K562 (cell line): ENCODE measurements at regions not wholly inside any gene's neighbourhood (a gene's known extent, or its start where the extent isn't known, plus 50 kb on each side); places are given as distances from the start of the nearest gene placed in this dataset.
A peak's percentile ranks its signal among the peaks of the same experiment; 100 is the strongest.

Source experiments
- ATAC-seq: fragments of 200-7000 bp; cut with Tn5 transposase; 3 replicates; pipeline ENCODE4 v1.9.1; 2020; ENCODE audit warnings: moderate library complexity
- BruUV-seq: library from RNA; stranded (reverse); fragments of 400-500 nt; replicated peaks from 2 replicates; lab custom pipeline; 2021; lab: Mats Ljungman, UMichigan
- CTCF ChIA-PET: fragments of 300-600 bp; formaldehyde crosslinking; extraction: SDS; loops from one replicate; lab custom pipeline; 2021; ENCODE audit warnings: low intra/inter-chr PET ratio; lab: Yijun Ruan, JAX
- POLR2A ChIA-PET: fragments of 300-600, 350-650 bp; sonication (Branson Sonifier 250); formaldehyde crosslinking; extraction: SDS; loops from one replicate; lab custom pipeline; 2021; ENCODE audit warnings: antibody characterized with exemption, inconsistent platforms; lab: Yijun Ruan, JAX
- DNase-seq, 4 experiments: peaks; one replicate each; pipeline versions ENCODE4 v3.0.0 to v3.0.0-alpha.2; 2011 to 2018; ENCODE audit warnings: low spot score in 3 of 4, mixed read lengths in 3 of 4; ENCODE audit errors: extremely low read depth in 1 of 4
- FAIRE-seq: peaks from 2 replicates; lab custom pipeline; 2011; peaks lifted over from hg19 to GRCh38; lab: Jason Lieb, UNC
- H2AFZ ChIP-seq: 2 replicates; pipeline ENCODE4 v1.6.0; 2011; ENCODE audit warnings: low read depth, low read length, control low read depth, inconsistent platforms
- H3K27ac ChIP-seq: fragments of 200-600 bp; 3 replicates; pipeline ENCODE4 v1.8.0; 2011; ENCODE audit warnings: low read depth, mild to moderate bottlenecking, control low read depth, inconsistent platforms, low read length, moderate library complexity, mixed read lengths; ENCODE audit errors: extremely low read depth
- H3K27me3 ChIP-seq, 2 experiments: fragments of 300-600 bp in 1 of 2; 2 replicates in 1 of 2; 3 replicates in 1 of 2; pipeline versions ENCODE4 v1.6.0 to v1.8.0; 2011; ENCODE audit warnings: inconsistent platforms in 2 of 2, low read length in 2 of 2, mild to moderate bottlenecking in 1 of 2, mixed read lengths in 1 of 2, moderate library complexity in 1 of 2; ENCODE audit not compliant: control insufficient read depth in 2 of 2, insufficient read depth in 2 of 2
- H3K36me3 ChIP-seq: fragments of 300-600 bp; 3 replicates; pipeline ENCODE4 v1.8.0; 2011; ENCODE audit warnings: mild to moderate bottlenecking, low read length, inconsistent platforms; ENCODE audit not compliant: control insufficient read depth, insufficient read depth
- H3K4me1 ChIP-seq, 2 experiments: fragments of 200-600 bp in 1 of 2; replicated peaks in 1 of 2; 2 replicates in 1 of 2; 3 replicates in 1 of 2; pipeline versions ENCODE4 v1.5.1 to v1.8.0; 2011; ENCODE audit warnings: inconsistent platforms in 2 of 2, low read length in 2 of 2, mild to moderate bottlenecking in 1 of 2, mixed read lengths in 1 of 2, moderate library complexity in 1 of 2; ENCODE audit not compliant: control insufficient read depth in 2 of 2, insufficient read depth in 2 of 2
- H3K4me2 ChIP-seq: 2 replicates; pipeline ENCODE4 v1.6.1; 2011; ENCODE audit warnings: low read length, control low read depth, inconsistent platforms, mixed read lengths; ENCODE audit not compliant: insufficient read depth
- H3K4me3 ChIP-seq: fragments of 200-600 bp; sonication (generic), shearing (Covaris generic); 2 replicates; pipeline ENCODE4 v1.5.1; 2016; ENCODE audit warnings: control low read depth, inconsistent platforms
- H3K79me2 ChIP-seq: fragments of 200-600 bp; 3 replicates; pipeline ENCODE4 v1.8.0; 2011; ENCODE audit warnings: low read length, inconsistent platforms; ENCODE audit not compliant: control insufficient read depth, insufficient read depth
- H3K9ac ChIP-seq, 2 experiments: 2 replicates each; pipeline versions ENCODE4 v1.6.0 to v1.6.1; 2011; ENCODE audit warnings: low read depth in 2 of 2, low read length in 2 of 2, control low read depth in 1 of 2, inconsistent platforms in 1 of 2, mild to moderate bottlenecking in 1 of 2, mixed read lengths in 1 of 2; ENCODE audit not compliant: insufficient read depth in 1 of 2
- H3K9me1 ChIP-seq: one replicate; pipeline ENCODE4 v1.6.0; 2011; ENCODE audit warnings: inconsistent platforms, mild to moderate bottlenecking, low read length, moderate library complexity; ENCODE audit not compliant: control insufficient read depth, insufficient read depth
- H3K9me3 ChIP-seq: replicated peaks from 2 replicates; pipeline ENCODE4 v1.5.1; 2011; ENCODE audit warnings: low read depth, low read length, inconsistent platforms; ENCODE audit not compliant: control insufficient read depth, insufficient read depth
- H4K20me1 ChIP-seq: replicated peaks from 2 replicates; pipeline ENCODE4 v1.6.1; 2011; ENCODE audit warnings: low read length, inconsistent platforms, mixed read lengths; ENCODE audit not compliant: control insufficient read depth, insufficient read depth
- LEF1 ChIP-seq: fragments of 450-650 bp; IDR thresholded peaks from 2 replicates; pipeline ENCODE4 v1.6.1; 2016; ENCODE audit warnings: mild to moderate bottlenecking
- NFIC ChIP-seq: fragments of 450-650 bp; IDR thresholded peaks from 2 replicates; pipeline ENCODE4 v1.6.1; 2017; ENCODE audit warnings: mild to moderate bottlenecking, inconsistent platforms
- NRF1 ChIP-seq, 2 experiments: fragments of 450-650 bp; IDR thresholded peaks in 1 of 2; conservative IDR thresholded peaks in 1 of 2; 2 replicates each; pipeline ENCODE4 v1.6.1; 2014; ENCODE audit warnings: mild to moderate bottlenecking in 2 of 2
- POLR2B ChIP-seq: fragments of 450-650 bp; IDR thresholded peaks from 2 replicates; pipeline ENCODE4 v1.6.1; 2018; ENCODE audit warnings: low read depth; ENCODE audit not compliant: partially characterized antibody
- RAD51 ChIP-seq: fragments of 450-650 bp; IDR thresholded peaks from 2 replicates; pipeline ENCODE4 v1.7.1; 2016; ENCODE audit warnings: low read depth, mild to moderate bottlenecking, borderline replicate concordance
- RNF2 ChIP-seq: sonication (generic); IDR thresholded peaks from 2 replicates; pipeline ENCODE4 v1.6.1; 2016
- SPI1 ChIP-seq: IDR thresholded peaks from 2 replicates; pipeline ENCODE4 v1.6.1; 2011; ENCODE audit warnings: low read depth, low read length, control low read depth, borderline replicate concordance
- TARDBP ChIP-seq: fragments of 450-650 bp; IDR thresholded peaks from 2 replicates; pipeline ENCODE4 v1.6.1; 2016
- ZNF551 ChIP-seq: fragments of 250-450 bp; sonication (Bioruptor Pico); IDR thresholded peaks from 2 replicates; pipeline ENCODE4 v1.5.0; 2021; ENCODE audit warnings: mild to moderate bottlenecking, moderate library complexity
- ZNF717 ChIP-seq: fragments of 250-450 bp; sonication (Bioruptor Pico); IDR thresholded peaks from 2 replicates; pipeline ENCODE4 v1.5.0; 2021
- WGBS: fragments of 100-300 bp; shearing (Covaris generic); methylation state at CpG from one replicate; pipeline ENCODE4 v1.1.6; 2016; ENCODE audit warnings: low coverage, mixed read lengths; ENCODE audit not compliant: insufficient coverage; ENCODE audit errors: missing lambda C conversion rate; 5-methylcytosine and 5-hydroxymethylcytosine counted together
- in situ Hi-C: fragments of 300-500 bp; cut with MboI; formaldehyde crosslinking; loops from 4 replicates; pipeline ENCODE4 v1.15.0; 2018; ENCODE audit warnings: inconsistent platforms, mixed read lengths
- intact Hi-C: fragments of 100-400 bp; cut with micrococcal nuclease; formaldehyde crosslinking; loops from 2 replicates; pipeline ENCODE4 v1.14.2; 2022
- TF ChIP-seq, protein P1 (sequence below), 2 experiments: IDR thresholded peaks; 2 replicates each; pipeline ENCODE4 v1.6.1; 2011; ENCODE audit warnings: borderline replicate concordance in 1 of 2, control low read depth in 1 of 2, low read depth in 1 of 2, low read length in 1 of 2, mild to moderate bottlenecking in 1 of 2, mixed read lengths in 1 of 2, moderate library complexity in 1 of 2; ENCODE audit not compliant: insufficient read depth in 1 of 2, insufficient read length in 1 of 2, poor library complexity in 1 of 2, severe bottlenecking in 1 of 2; ENCODE audit errors: extremely low read depth in 1 of 2
- TF ChIP-seq, protein P2 (sequence below): IDR thresholded peaks from 3 replicates; pipeline ENCODE4 v1.6.1; 2011; ENCODE audit warnings: borderline replicate concordance, mild to moderate bottlenecking; ENCODE audit not compliant: insufficient read length, insufficient read depth
- TF ChIP-seq, protein P3 (sequence below): fragments of 250-450 bp; sonication (Bioruptor Pico); IDR thresholded peaks from 2 replicates; pipeline ENCODE4 v1.5.0; 2021

DNA sequence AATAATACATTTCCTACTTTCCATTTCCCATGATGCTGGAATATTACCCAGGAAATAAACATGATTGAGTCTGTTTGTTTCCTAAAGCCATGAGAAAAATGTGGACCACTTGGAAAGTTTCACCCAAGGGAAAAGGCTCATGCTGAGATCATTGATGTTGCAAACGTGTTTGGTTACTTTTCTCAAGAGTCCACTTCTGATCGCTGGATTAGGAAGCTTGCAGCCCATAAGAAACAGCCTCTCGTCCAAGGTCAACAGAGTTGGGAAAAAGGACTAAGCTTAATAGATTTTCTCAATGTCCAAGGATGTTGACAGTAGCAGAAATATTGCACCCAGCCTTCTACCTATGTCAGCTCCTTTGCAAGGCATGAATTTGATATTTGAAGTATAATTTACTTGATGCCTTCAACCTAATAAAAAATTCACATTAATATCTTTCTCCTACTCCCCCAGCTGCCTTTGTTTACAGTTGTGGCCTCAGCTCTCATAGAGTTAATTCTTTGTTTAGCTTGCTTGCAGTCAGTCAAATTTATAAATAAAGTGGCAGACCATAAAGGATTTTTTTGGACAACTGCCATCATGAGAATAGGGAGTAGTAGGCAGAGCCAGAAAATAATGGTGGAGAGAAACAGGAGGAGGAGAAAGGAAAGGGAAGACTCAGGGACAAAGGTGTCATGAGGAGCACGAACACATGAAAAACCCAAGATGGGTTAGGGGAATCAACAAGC is 65.6 kb upstream of the BLTP1 start:
- BruUV-seq = no TSS peak
- H3K27ac ChIP-seq = no peak overlapping the region
- WGBS = 0% methylated on average over 4 of the region's 4 CpGs
- no peaks in the 10 kb centered on the region for H3K9me3 ChIP-seq
- H3K4me3 ChIP-seq = no peak overlapping the region
- H3K9ac ChIP-seq = no peak overlapping the region
- no peaks in the 10 kb centered on the region for H3K9me1 ChIP-seq
- no peaks in the 10 kb centered on the region for H4K20me1 ChIP-seq
- FAIRE-seq (no peak), ATAC-seq (no peak)
- no peak for TF ChIP-seq TARDBP
- TF ChIP-seq RAD51 = no peak
- TF ChIP-seq, protein P1, sequence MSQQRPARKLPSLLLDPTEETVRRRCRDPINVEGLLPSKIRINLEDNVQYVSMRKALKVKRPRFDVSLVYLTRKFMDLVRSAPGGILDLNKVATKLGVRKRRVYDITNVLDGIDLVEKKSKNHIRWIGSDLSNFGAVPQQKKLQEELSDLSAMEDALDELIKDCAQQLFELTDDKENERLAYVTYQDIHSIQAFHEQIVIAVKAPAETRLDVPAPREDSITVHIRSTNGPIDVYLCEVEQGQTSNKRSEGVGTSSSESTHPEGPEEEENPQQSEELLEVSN (IDR thresholded peaks at IDR 0.05; ENCODE audit: borderline replicate concordance in 1 of 2, extremely low read depth in 1 of 2, insufficient read depth in 1 of 2, insufficient read length in 1 of 2, low read depth in 1 of 2, low read length in 1 of 2, poor library complexity in 1 of 2, severe bottlenecking in 1 of 2) = no peak
- no peak for TF ChIP-seq ZNF551 (CRISPR knock-in tag)
- TF ChIP-seq SPI1 = no peak
- TF ChIP-seq, protein P2, sequence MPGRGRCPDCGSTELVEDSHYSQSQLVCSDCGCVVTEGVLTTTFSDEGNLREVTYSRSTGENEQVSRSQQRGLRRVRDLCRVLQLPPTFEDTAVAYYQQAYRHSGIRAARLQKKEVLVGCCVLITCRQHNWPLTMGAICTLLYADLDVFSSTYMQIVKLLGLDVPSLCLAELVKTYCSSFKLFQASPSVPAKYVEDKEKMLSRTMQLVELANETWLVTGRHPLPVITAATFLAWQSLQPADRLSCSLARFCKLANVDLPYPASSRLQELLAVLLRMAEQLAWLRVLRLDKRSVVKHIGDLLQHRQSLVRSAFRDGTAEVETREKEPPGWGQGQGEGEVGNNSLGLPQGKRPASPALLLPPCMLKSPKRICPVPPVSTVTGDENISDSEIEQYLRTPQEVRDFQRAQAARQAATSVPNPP = no peak
- no peak for TF ChIP-seq NFIC
- no peak for TF ChIP-seq POLR2B
- no peak for TF ChIP-seq ZNF717 (CRISPR knock-in tag)
- TF ChIP-seq, protein P3, sequence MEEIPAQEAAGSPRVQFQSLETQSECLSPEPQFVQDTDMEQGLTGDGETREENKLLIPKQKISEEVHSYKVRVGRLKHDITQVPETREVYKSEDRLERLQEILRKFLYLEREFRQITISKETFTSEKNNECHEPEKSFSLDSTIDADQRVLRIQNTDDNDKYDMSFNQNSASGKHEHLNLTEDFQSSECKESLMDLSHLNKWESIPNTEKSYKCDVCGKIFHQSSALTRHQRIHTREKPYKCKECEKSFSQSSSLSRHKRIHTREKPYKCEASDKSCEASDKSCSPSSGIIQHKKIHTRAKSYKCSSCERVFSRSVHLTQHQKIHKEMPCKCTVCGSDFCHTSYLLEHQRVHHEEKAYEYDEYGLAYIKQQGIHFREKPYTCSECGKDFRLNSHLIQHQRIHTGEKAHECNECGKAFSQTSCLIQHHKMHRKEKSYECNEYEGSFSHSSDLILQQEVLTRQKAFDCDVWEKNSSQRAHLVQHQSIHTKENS (CRISPR knock-in tag) = no peak
- TF ChIP-seq RNF2 = no peak
- no peak for TF ChIP-seq LEF1
- TF ChIP-seq NRF1 (conservative IDR thresholded peaks at IDR 0.05 in 1 of 2, IDR thresholded peaks at IDR 0.05 in 1 of 2) = no peak
- TF ChIP-seq, all 486 proteins: peak for 0
- Histone ChIP-seq H3K36me3 (no peaks in the 10 kb centered on the region), H3K4me2 (no peak overlapping the region), H2AFZ (peak overlapping the region; percentile 23; the same call in 1 of the 2 replicates), H3K4me1 (no peaks in the 10 kb centered on the region), H3K27me3 (peaks cover 0 to 2% of the 10 kb centered on the region in 2 experiments; a peak in 1 of 5 replicates), H3K79me2 (no peaks in the 10 kb centered on the region)
- CTCF ChIA-PET = no interaction called here
- in situ Hi-C loops (no loop called here), intact Hi-C loops (no loop called here)
- no peak for DNase-seq
- POLR2A ChIA-PET = no interaction called here
